ENCODE measurements at regions not wholly inside any gene's neighbourhood (a gene's known extent, or its start where the extent isn't known, plus 50 kb on each side); places are given as distances from the start of the nearest gene placed in this dataset.
A peak's percentile ranks its signal among the peaks of the same experiment; 100 is the strongest.

DNA sequence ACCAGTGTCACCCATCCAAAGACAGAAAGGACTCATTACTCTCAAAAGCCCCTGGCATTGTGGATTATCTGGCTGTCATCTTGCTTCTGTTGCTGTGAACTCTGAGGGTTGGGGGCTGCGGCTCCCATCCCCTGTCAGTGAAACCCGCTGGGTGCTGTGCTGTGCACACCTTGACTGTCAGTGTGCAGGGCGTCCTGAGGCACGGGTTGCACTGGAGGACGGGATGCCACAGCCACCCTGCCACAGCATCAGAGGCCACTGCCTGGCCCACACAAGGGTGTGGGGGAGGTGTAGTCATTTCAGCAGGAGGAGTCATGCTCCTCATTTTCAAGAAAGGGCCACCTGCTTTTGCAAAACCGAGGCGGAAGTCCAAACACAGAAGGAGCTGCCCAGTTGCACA is 245.8 kb downstream of the GLRX3 start:
- H3K27ac ChIP-seq = no peak overlapping the region
- H3K4me3 ChIP-seq = no peak overlapping the region
- TF ChIP-seq POLR2AphosphoS5 (IDR thresholded peaks at IDR 0.05) (no peak), POLR2A (IDR thresholded peaks at IDR 0.05) (no peak)
- TF ChIP-seq, protein P1, sequence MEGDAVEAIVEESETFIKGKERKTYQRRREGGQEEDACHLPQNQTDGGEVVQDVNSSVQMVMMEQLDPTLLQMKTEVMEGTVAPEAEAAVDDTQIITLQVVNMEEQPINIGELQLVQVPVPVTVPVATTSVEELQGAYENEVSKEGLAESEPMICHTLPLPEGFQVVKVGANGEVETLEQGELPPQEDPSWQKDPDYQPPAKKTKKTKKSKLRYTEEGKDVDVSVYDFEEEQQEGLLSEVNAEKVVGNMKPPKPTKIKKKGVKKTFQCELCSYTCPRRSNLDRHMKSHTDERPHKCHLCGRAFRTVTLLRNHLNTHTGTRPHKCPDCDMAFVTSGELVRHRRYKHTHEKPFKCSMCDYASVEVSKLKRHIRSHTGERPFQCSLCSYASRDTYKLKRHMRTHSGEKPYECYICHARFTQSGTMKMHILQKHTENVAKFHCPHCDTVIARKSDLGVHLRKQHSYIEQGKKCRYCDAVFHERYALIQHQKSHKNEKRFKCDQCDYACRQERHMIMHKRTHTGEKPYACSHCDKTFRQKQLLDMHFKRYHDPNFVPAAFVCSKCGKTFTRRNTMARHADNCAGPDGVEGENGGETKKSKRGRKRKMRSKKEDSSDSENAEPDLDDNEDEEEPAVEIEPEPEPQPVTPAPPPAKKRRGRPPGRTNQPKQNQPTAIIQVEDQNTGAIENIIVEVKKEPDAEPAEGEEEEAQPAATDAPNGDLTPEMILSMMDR (IDR thresholded peaks at IDR 0.05) = no peak
- intact Hi-C loops (cut with DNase I; ENCODE audit: low total_unique reads) = no loop called here
- H3K9me3 ChIP-seq = no peaks in the 10 kb centered on the region
- no peaks in the 10 kb centered on the region for H3K36me3 ChIP-seq
- peaks cover 0 to 3% of the 10 kb centered on the region in 2 donors for H3K27me3 ChIP-seq
- H3K4me1 ChIP-seq = no peaks in the 10 kb centered on the region
- peak in 1 of 2 donors; percentile 22 for DNase-seq (ENCODE audit: low spot score in 2 of 2)

- Histone ChIP-seq H3K27me3 (no peaks in the 10 kb centered on the region), H3K4me1 (no peaks in the 10 kb centered on the region), H3K27ac (no peak overlapping the region), H3K4me3 (no peak overlapping the region), H3K36me3 (no peaks in the 10 kb centered on the region), H3K9me3 (no peaks in the 10 kb centered on the region)
- TF ChIP-seq POLR2AphosphoS5 (IDR thresholded peaks at IDR 0.05) (no peak), POLR2A (IDR thresholded peaks at IDR 0.05) (no peak)
- TF ChIP-seq, protein P1 (IDR thresholded peaks at IDR 0.05) = no peak
- intact Hi-C loops (cut with DNase I; ENCODE audit: low total_unique reads) = no loop called here
- DNase-seq (ENCODE audit: low spot score in 2 of 2) = peak in 1 of 2 donors; percentile 39
Observed at GRCh38 chr10:130387936-130388580, 251.9 kb downstream of the GLRX3 start.

DNA sequence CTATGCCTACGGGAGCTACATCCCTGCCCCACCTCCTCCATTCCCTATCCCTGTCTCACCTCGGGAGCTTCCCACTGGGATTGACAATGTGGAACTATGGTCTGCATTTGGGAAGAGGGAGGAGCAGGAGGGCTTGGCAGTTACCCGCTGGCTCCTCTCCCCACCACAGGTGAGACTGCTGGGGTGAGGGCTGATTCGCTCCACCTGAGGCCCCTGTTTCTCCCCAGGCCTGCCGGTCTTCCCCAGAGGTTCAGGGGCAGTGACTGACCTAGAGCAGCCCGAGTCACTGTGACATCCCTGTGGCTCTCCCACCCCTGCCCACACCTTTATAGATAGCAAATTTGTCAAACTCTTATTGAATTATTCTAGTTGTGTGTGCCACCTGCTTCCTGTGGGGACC is 252.6 kb downstream of the GLRX3 start:
- Histone ChIP-seq H3K9me3 (no peaks in the 10 kb centered on the region), H3K4me1 (no peaks in the 10 kb centered on the region), H3K36me3 (no peaks in the 10 kb centered on the region), H3K27me3 (no peaks in the 10 kb centered on the region), H3K27ac (no peak overlapping the region), H3K4me3 (no peak overlapping the region)
- peak in 1 of 2 donors; percentile 17 for DNase-seq (ENCODE audit: low spot score in 2 of 2)
- intact Hi-C loops (cut with DNase I; ENCODE audit: low total_unique reads) = no loop called here
- TF ChIP-seq POLR2A (IDR thresholded peaks at IDR 0.05) = no peak

DNA sequence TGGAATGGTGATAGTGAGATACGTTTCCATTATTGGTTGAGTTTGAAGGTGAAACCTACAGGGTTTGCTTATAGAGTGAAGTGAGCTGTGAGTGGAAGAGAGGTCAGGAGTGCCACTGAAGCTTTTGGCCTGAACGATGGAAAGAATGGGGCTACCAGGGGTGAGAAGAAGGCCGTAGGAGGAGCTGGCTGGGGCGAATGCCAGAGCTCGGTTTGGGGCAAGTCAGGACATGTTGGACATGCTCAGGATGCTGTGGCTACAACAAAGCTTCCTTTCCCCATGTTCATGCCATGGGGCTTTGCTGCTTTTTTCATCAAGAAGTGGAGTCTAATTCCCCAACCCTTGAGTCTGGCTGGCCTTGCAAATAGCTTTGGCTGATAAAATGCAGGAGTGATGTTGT is 253.7 kb downstream of the GLRX3 start:
- intact Hi-C loops (cut with DNase I; ENCODE audit: low total_unique reads) = no loop called here
- no peaks in the 10 kb centered on the region for H3K4me1 ChIP-seq
- peak in 1 of 2 donors; percentile 2 for DNase-seq (ENCODE audit: low spot score in 2 of 2)
- H3K27me3 ChIP-seq = no peaks in the 10 kb centered on the region
- peaks cover 0 to 4% of the 10 kb centered on the region in 2 donors for H3K9me3 ChIP-seq
- TF ChIP-seq, protein P1 (IDR thresholded peaks at IDR 0.05) = no peak
- no peak for TF ChIP-seq POLR2A (IDR thresholded peaks at IDR 0.05)
- no peak for TF ChIP-seq POLR2AphosphoS5 (IDR thresholded peaks at IDR 0.05)
- H3K4me3 ChIP-seq = no peak overlapping the region
- H3K36me3 ChIP-seq = no peaks in the 10 kb centered on the region
- no peak overlapping the region for H3K27ac ChIP-seq

DNA sequence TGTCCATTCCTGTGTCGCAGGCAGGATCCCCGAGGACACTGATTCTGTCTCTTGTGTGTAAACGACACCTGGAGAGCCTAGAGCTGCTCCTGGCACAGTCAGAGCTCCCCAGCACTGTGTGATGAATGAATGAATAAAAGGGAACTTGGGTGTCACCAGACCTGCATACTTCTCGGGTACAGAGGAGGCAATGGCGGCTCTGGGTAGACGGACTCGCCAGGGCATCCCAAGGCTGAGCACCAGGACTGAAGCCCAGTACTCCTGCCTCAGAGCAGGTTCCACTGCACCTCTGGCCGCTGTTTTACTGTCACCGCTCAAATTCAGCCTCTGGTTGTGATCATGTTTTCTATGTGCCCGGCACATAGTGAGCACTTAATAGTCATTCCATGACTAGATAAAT is 255.8 kb downstream of the GLRX3 start:
- Histone ChIP-seq H3K27me3 (no peaks in the 10 kb centered on the region), H3K4me3 (no peak overlapping the region), H3K4me1 (no peaks in the 10 kb centered on the region), H3K9me3 (peaks cover 12 to 25% of the 10 kb centered on the region in 2 donors), H3K27ac (no peak overlapping the region), H3K36me3 (no peaks in the 10 kb centered on the region)
- DNase-seq (ENCODE audit: low spot score in 2 of 2) = peak in 1 of 2 donors; percentile 15
- intact Hi-C loops (cut with DNase I; ENCODE audit: low total_unique reads) = no loop called here
- TF ChIP-seq POLR2A (IDR thresholded peaks at IDR 0.05) = no peak

DNA sequence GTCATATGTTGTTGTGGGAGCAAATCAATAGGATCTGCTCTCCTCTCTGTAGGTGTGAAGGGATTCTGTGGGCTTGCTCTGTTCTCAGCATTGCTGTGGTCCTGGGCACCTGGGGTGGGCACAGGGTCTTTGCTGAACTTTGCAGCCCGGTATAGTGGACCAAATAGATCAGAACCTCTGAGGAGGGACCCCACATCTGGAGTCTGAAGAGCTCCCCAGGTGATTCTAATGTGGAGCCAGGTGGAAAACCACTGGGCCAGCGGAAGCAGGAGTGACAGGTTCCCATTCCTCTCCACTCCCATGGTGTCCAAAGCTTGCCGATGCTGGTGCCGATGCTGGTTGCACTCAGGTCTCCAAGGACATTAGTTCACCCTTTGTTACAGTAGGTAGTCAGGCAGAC is 257.2 kb downstream of the GLRX3 start:
- Histone ChIP-seq H3K27ac (no peak overlapping the region), H3K36me3 (no peaks in the 10 kb centered on the region), H3K4me1 (no peaks in the 10 kb centered on the region), H3K4me3 (no peak overlapping the region), H3K9me3 (peaks cover 12 to 31% of the 10 kb centered on the region in 2 donors), H3K27me3 (no peaks in the 10 kb centered on the region)
- intact Hi-C loops (cut with DNase I; ENCODE audit: low total_unique reads) = no loop called here
- DNase-seq (ENCODE audit: low spot score in 2 of 2) = peak in 1 of 2 donors; percentile 14
- TF ChIP-seq, protein P1 (IDR thresholded peaks at IDR 0.05) = no peak
- no peak for TF ChIP-seq POLR2AphosphoS5 (IDR thresholded peaks at IDR 0.05)
- no peak for TF ChIP-seq POLR2A (IDR thresholded peaks at IDR 0.05)
